NCI-H82 (cell line): ENCODE measurements at regions not wholly inside any gene's neighbourhood (a gene's known extent, or its start where the extent isn't known, plus 50 kb on each side); places are given as distances from the start of the nearest gene placed in this dataset.
A peak's percentile ranks its signal among the peaks of the same experiment; 100 is the strongest.
"Not testable (repeated sequence)": the region's sequence is repeated elsewhere in the genome, so short reads cannot be mapped to it uniquely, and the experiment has no call there.

Experiments
- DNase-seq: peaks from one replicate; lab custom pipeline; 2025; lab: John Stamatoyannopoulos, UW

DNA sequence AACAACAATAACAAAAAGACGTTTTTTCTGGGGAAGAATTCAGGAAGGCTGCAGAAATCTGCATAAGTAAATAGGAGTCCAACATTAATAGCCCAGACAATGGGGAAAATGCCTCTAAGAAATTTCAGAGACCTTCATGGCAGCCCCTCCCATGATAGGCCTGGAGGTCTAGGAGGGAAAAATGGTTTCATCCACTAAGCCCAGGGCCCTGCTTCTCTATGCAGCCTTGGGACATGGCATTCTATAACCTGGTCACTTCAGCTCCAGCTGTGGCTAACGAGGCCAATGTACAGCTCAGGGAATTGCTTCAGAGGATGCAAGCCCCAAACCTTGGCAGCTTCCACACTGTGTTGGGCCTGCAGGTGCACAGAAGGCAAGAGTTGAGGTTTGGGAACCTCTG is 125.6 kb upstream of the GMNC start:
- DNase-seq, result no peak

GRCh38 chr3:190984502-190985244 is 122.2 kb upstream of the GMNC start:
- DNase-seq, result no peak

DNA sequence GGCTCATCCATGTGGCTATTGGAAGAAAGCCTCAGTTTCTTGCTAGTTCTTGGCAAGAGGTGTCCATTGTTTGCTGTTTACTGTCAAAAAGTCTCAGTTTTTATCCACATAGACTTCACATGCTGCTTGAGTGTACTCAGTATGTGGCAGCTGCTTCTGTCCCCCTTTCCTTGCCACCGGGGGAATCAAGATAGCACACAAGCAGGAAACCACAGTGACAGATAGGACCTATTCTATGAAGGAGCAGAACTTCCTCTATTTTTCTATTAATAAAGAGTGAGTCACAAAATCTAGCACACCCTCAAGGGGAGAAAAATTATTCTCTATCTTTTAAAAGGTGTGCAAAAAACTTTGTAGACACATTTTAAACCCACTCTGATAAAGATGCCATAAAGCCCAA is 121.4 kb upstream of the GMNC start:
- DNase-seq, result no peak

DNA sequence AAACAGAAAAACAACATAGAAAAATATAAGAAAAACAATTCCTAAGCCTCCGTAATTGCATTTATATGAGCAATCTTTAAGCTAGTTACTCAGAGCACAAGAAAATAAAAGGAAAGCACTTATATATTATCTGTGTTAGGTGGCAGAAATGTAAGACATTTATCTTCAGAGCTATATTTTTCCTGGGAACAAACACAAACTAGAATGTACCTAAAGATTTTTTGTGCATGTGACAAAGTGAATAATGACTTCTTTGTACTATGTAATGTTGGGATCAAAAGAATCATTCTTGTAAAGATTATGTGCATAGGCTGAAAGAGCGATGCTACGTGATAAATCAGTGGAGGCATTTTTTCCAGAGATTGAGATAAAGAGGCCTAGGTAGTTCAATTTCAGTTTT is 111.3 kb upstream of the GMNC start:
- no peak for DNase-seq

- DNase-seq, result peak; percentile 11
These were observed 110.4 kb upstream of the GMNC start for GRCh38 chr3:190972840-190973270.

GRCh38 chr3:190972196-190972595 is 109.7 kb upstream of the GMNC start:
- DNase-seq, result no peak

- no peak for DNase-seq
These were observed 108.1 kb upstream of the GMNC start for GRCh38 chr3:190970560-190970959.

GRCh38 chr3:190968616-190969015 is 106.1 kb upstream of the GMNC start:
- DNase-seq, result peak; percentile 46

GRCh38 chr3:190964931-190965330 is 102.4 kb upstream of the GMNC start:
- not testable (repeated sequence) for DNase-seq

- no peak for DNase-seq
These were observed 96.6 kb upstream of the GMNC start for GRCh38 chr3:190959077-190959476.

DNA sequence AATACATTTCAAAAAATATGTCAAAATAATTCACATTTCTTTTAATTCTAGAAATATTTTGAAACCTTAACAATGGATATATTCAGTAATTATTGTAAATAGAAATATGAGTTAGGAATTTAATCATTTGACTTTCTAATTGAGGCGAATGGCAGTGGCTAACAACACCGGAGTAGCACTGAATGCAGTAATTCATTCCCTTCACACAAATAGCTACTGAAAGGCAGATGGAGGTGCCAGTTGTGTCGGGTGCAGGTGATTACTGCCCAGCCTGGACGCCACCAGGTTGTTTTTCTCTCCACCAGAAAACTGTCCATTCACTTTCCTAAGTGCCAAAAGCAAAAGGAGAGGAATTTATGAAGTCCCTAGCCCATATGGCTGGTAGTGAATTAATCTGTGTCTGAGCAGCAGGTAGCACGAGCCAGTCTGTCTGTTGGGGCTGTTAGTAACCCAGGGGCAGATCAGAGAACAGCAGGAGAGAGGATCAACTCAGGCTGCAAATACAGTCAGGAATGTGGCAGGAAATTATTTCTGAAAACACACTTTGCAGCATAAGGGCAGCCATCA is 79.3 kb upstream of the GMNC start:
- DNase-seq, result peak; percentile 99

GRCh38 chr3:190934616-190935015 is 72.1 kb upstream of the GMNC start:
- not testable (repeated sequence) for DNase-seq

GRCh38 chr3:190926619-190927018 is 64.1 kb upstream of the GMNC start:
- no peak for DNase-seq

- peak; percentile 49 for DNase-seq
These were observed 50.2 kb upstream of the GMNC start for GRCh38 chr3:190912736-190913135.
